C4-2B (cell line): ENCODE measurements at regions not wholly inside any gene's neighbourhood (a gene's known extent, or its start where the extent isn't known, plus 50 kb on each side); places are given as distances from the start of the nearest gene placed in this dataset.

Source experiments
- CTCF ChIP-seq: fragments of 450-650 bp; conservative IDR thresholded peaks from 2 replicates; pipeline ENCODE4 v1.5.1; 2017; ENCODE audit warnings: mild to moderate bottlenecking
- ZFX ChIP-seq: fragments of 450-650 bp; IDR thresholded peaks from 2 replicates; pipeline ENCODE4 v1.6.1; 2017

DNA sequence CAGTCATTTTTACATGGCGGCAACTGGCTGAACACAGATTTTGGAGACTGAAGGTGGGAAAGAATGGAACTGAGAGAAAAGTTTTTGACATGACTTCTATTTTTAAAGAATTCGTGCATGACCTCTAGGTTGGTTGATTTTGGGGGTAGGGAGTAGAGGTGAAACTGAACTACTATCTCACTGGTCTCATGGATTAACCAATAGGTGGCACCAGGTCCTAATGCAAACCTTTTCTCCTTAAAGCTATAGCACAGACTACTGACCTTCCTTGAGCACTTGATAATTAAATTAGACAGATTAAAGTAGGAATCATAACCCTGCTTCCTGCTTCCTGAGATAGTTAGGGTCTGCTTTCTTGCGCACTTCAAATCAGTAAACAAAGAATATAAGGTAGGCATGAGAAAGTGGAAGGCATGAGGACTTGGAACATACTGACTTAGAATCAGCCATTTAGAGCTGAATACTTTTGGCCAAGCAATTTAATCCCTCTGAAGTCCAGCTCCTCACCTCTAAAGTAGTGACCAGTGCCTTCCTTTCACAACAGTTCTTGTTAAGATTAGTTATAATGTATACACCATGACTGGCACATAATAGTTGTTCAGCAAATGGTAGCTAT, 206.0 kb downstream of the CENPF start:
- TF ChIP-seq CTCF (peak; percentile 62), ZFX (no peak)
